Esophagus squamous epithelium (tissue), 5 donors: ENCODE measurements at regions not wholly inside any gene's neighbourhood (a gene's known extent, or its start where the extent isn't known, plus 50 kb on each side); places are given as distances from the start of the nearest gene placed in this dataset.
"Not testable (repeated sequence)": the region's sequence is repeated elsewhere in the genome, so short reads cannot be mapped to it uniquely, and the experiment has no call there.

Source experiments
- DNase-seq: peaks from one replicate; lab custom pipeline; 2025; lab: John Stamatoyannopoulos, UW
- H3K27ac ChIP-seq, 4 donors: fragments of 200-600 bp; sonication (generic); one replicate each; pipeline ENCODE4 v1.5.1; 2016 to 2019; ENCODE audit warnings: mild to moderate bottlenecking in 1 of 4
- H3K27me3 ChIP-seq, 4 donors: fragments of 200-600 bp; sonication (generic); 1 replicate in 3 of 4; 2 replicates in 1 of 4; pipeline versions ENCODE4 v1.5.1 to v1.6.0; 2017 to 2021; ENCODE audit warnings: antibody characterized with exemption in 1 of 4
- H3K36me3 ChIP-seq, 3 donors: fragments of 200-600 bp; sonication (generic); one replicate each; pipeline ENCODE4 v1.5.1; 2016 to 2019
- H3K4me1 ChIP-seq, 3 donors: fragments of 200-600 bp; sonication (generic); one replicate each; pipeline ENCODE4 v1.5.1; 2017 to 2019
- H3K4me3 ChIP-seq, 4 donors: fragments of 200-600 bp; sonication (generic); 1 replicate in 3 of 4; 2 replicates in 1 of 4; pipeline ENCODE4 v1.5.1; 2016 to 2019; ENCODE audit warnings: mild to moderate bottlenecking in 2 of 4, moderate library complexity in 1 of 4
- H3K9me3 ChIP-seq, 3 donors: fragments of 200-600 bp; sonication (generic); one replicate each; pipeline ENCODE4 v1.5.1; 2016 to 2019
- CTCF ChIP-seq, 6 experiments: fragments of 450-650 bp in 4 of 6; fragments of 200-600 bp in 2 of 6; sonication (generic) in 2 of 6; IDR thresholded peaks; one replicate each; pipeline ENCODE4 v1.5.1; 2016 to 2019; ENCODE audit warnings: antibody characterized with exemption in 6 of 6, mild to moderate bottlenecking in 4 of 6, moderate library complexity in 4 of 6
- POLR2A ChIP-seq, 4 donors: fragments of 450-650 bp; IDR thresholded peaks; one replicate each; pipeline ENCODE4 v1.6.1; 2017; ENCODE audit warnings: antibody characterized with exemption in 4 of 4, mild to moderate bottlenecking in 4 of 4, moderate library complexity in 3 of 4
- WGBS, 2 donors: methylation state at CpG; one replicate each; pipeline ENCODE4 v1.1.5; 2018; 5-methylcytosine and 5-hydroxymethylcytosine counted together
- intact Hi-C: fragments of 100-400 bp; cut with DNase I; formaldehyde crosslinking; loops from one replicate; pipeline ENCODE4 v1.15.0; 2022
- donor health status: DM: yes; HTN: yes; CAD: no.

GRCh38 chr5:103860327-103860726 lies 297.7 kb upstream of the NUDT12 start:
- no peaks in the 10 kb centered on the region for H3K27me3 ChIP-seq
- WGBS, 2 donors: 56 to 73% methylated on average over 3 of the region's 3 CpGs
- no peaks in the 10 kb centered on the region for H3K36me3 ChIP-seq
- peaks cover 0 to 5% (median 0%) of the 10 kb centered on the region in 3 donors for H3K9me3 ChIP-seq
- no peak overlapping the region for H3K4me3 ChIP-seq
- intact Hi-C loops: no loop called here
- H3K27ac ChIP-seq: no peak overlapping the region
- no peaks in the 10 kb centered on the region for H3K4me1 ChIP-seq
- DNase-seq: no peak
- TF ChIP-seq POLR2A (IDR thresholded peaks at IDR 0.05) (no peak), CTCF (IDR thresholded peaks at IDR 0.05) (no peak)

GRCh38 chr5:103858367-103858766 lies 295.8 kb upstream of the NUDT12 start:
- H3K27ac ChIP-seq, H3K27me3 ChIP-seq, H3K4me1 ChIP-seq, H3K4me3 ChIP-seq, intact Hi-C loops, H3K36me3 ChIP-seq, DNase-seq, H3K9me3 ChIP-seq: not testable (repeated sequence)
- WGBS, 2 donors: 75 to 77% methylated on average over 3 of the region's 3 CpGs

- no peaks in the 10 kb centered on the region for H3K9me3 ChIP-seq
- H3K36me3 ChIP-seq: no peaks in the 10 kb centered on the region
- intact Hi-C loops: no loop called here
- no peak overlapping the region for H3K27ac ChIP-seq
- H3K4me3 ChIP-seq: no peak overlapping the region
- H3K27me3 ChIP-seq: no peaks in the 10 kb centered on the region
- 69 to 80% methylated on average over 1 of the region's 1 CpG for WGBS, 2 donors
- no peak for DNase-seq
- H3K4me1 ChIP-seq: no peaks in the 10 kb centered on the region
- TF ChIP-seq CTCF (IDR thresholded peaks at IDR 0.05) (no peak), POLR2A (IDR thresholded peaks at IDR 0.05) (no peak)
These were observed 288.5 kb upstream of the NUDT12 start for GRCh38 chr5:103851091-103851490.

GRCh38 chr5:103849934-103850333 lies 287.3 kb upstream of the NUDT12 start:
- intact Hi-C loops: no loop called here
- Histone ChIP-seq H3K36me3 (no peaks in the 10 kb centered on the region), H3K4me3 (no peak overlapping the region), H3K4me1 (no peaks in the 10 kb centered on the region), H3K9me3 (no peaks in the 10 kb centered on the region), H3K27me3 (no peaks in the 10 kb centered on the region), H3K27ac (no peak overlapping the region)
- TF ChIP-seq POLR2A (IDR thresholded peaks at IDR 0.05) (no peak), CTCF (IDR thresholded peaks at IDR 0.05) (no peak)
- 47 to 56% methylated on average over 3 of the region's 3 CpGs for WGBS, 2 donors
- DNase-seq: no peak

- no peaks in the 10 kb centered on the region for H3K27me3 ChIP-seq
- no peak overlapping the region for H3K27ac ChIP-seq
- H3K9me3 ChIP-seq: no peaks in the 10 kb centered on the region
- no peak overlapping the region for H3K4me3 ChIP-seq
- no peaks in the 10 kb centered on the region for H3K36me3 ChIP-seq
- H3K4me1 ChIP-seq: no peaks in the 10 kb centered on the region
- no peak for DNase-seq
- intact Hi-C loops: no loop called here
- TF ChIP-seq POLR2A (IDR thresholded peaks at IDR 0.05) (no peak), CTCF (IDR thresholded peaks at IDR 0.05) (no peak)
- WGBS, 2 donors: 52 to 58% methylated on average over 3 of the region's 3 CpGs
These were observed 284.5 kb upstream of the NUDT12 start for GRCh38 chr5:103847060-103847459.

- H3K4me1 ChIP-seq: no peaks in the 10 kb centered on the region
- H3K36me3 ChIP-seq: no peaks in the 10 kb centered on the region
- no peaks in the 10 kb centered on the region for H3K27me3 ChIP-seq
- no peak for DNase-seq
- no peaks in the 10 kb centered on the region for H3K9me3 ChIP-seq
- intact Hi-C loops: no loop called here
- no peak overlapping the region for H3K4me3 ChIP-seq
- TF ChIP-seq CTCF (IDR thresholded peaks at IDR 0.05) (no peak), POLR2A (IDR thresholded peaks at IDR 0.05) (no peak)
- no peak overlapping the region for H3K27ac ChIP-seq
These were observed 280.3 kb upstream of the NUDT12 start for GRCh38 chr5:103842936-103843335.
